ENCODE measurements at regions not wholly inside any gene's neighbourhood (a gene's known extent, or its start where the extent isn't known, plus 50 kb on each side); places are given as distances from the start of the nearest gene placed in this dataset.

GRCh38 chr17:15177343-15177742, 87.8 kb downstream of the PMP22 start:
- DNase-seq, result no peak

DNA sequence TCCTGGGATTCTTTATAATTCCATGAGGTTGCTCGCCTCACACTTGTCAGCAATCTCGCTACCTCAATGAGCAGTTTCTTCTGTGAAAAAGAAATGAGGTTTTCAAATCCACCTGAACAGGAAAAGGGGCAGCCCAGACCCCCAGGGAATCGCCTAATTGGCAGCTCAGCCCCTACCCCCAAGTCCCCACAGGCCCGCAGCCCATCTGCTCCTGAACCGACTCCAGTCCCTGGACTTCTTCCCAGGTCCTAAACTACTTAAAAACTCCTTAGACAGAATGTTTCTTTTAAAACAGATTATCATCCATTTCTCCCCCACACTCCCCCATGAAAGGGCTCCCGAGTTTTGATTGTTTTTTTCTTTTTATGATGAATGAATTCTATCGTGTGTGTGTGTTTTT, 89.8 kb downstream of the PMP22 start:
- no peak for DNase-seq

- no peak for DNase-seq
Measured at GRCh38 chr17:15171167-15172047, 93.7 kb downstream of the PMP22 start.

DNA sequence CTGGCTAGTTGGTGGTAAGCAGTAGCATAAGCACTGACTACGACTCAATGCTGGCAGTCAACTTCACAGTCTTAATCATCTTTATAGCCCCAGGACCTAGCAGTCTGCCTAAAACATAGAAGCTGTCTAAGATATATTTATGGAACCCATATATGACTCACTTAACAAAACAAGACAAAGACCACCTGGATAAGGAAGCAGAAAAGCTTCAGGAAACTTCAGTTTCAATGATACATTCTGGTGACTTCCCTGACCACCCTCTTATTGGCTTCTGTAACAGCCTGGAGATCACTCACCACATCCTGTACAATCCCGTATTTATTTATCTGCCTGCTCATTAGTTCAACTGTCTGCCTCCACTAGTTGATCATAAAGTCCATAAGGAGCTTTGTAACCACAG, 95.5 kb downstream of the PMP22 start:
- no peak for DNase-seq

DNA sequence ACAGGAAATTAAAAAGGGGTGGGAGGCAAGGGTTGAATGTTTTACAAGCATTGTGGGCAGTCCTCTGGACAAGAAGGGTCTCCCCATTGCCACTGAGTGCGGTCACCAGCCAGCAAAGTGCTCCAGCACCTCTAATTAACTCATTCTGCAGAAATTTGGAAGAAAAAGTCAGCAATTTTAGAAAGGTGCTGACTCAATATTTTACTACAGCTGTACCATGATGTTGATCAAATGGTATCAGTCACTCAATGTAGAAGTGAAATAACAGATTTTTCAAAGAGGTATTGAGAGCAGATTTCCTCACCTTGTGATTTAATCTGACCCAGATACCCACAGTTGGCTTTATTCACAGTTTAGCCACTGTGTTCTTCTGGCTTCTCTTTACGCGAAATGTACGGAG, 96.7 kb downstream of the PMP22 start:
- DNase-seq, result no peak

- DNase-seq, result no peak
Measured at GRCh38 chr17:15161395-15161794, 103.7 kb downstream of the PMP22 start.

GRCh38 chr17:15157051-15157450, 108.1 kb downstream of the PMP22 start:
- no peak for DNase-seq

DNA sequence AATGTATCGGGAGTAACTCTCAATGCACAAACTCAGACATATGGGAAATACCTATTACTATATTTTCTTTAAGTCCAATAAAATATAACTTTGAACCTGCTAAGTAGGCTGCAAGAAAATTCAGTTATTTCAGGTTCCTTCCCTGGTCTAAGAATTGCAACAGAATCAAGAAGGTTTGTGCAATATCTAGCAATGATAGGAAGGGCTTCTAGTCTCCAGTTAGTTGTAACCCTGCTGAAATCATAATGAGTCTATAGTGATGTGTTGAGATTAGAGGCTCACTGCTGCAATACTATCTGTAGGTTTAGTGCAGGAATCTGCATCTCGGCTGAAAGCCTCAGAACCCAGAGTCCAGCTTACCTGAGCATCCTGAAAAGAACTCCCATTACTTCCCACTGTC, 110.5 kb downstream of the PMP22 start:
- no peak for DNase-seq

GRCh38 chr17:15145621-15146020, 119.5 kb downstream of the PMP22 start:
- no peak for DNase-seq

GRCh38 chr17:15143524-15143923, 121.6 kb downstream of the PMP22 start:
- no peak for DNase-seq

DNA sequence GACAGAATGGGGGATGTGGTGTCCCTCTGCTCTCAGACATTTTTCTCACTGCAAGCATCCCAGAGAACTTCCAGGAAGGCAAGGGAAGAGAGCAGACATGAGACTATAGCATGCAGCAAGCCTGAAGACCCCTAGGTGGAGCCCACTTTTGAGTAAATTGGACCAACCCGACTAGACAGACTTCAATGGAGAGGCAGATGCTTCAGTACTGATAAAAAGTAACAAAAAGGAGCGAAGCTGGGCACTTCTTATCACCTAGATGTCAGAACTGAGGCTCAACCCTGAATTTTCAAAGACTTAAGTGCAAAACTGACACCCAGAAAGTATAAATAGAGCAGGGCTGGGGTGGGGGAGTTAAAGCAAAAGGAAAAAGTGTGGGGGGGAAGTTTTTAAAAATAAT, 130.8 kb downstream of the PMP22 start:
- no peak for DNase-seq

GRCh38 chr17:15133826-15134225, 131.3 kb downstream of the PMP22 start:
- DNase-seq, result no peak

DNA sequence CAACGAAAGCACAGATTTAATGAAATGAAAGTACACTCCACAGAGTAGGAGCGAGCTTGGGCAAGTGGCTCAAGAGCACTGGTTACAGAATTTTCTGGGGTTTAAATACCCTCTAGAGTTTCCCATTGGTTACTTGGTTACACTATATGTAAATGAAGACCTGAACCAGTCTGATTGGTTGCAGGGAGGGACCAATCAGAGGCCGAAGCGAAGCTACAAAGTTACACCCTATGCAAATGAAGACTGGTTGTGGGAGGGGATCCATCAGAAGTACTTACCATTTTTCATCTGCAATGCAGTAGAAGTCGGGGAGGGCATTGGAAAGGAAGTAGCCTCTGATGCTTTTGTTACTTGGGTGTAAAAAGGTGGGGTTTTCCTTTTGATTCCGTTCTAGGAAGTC, 132.0 kb downstream of the PMP22 start:
- no peak for DNase-seq

DNA sequence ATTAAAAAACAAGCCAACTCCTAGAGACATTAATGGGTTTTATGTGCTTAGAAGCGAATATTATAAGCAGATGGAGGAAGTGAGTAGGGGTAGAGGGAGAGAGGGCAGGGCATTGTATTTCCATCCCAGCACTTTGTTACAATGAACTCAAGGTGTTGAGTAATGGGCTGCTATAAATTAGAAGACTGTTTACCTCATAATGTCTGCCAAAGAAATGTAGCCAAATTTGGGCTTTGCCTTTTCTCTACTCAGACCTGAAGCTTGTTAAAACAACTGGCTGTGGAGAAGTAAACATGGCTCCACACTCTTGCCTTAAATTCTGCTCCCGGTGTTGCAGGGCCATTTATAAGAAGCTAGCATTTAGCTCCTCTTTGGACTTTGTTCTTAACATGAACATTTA, 134.7 kb downstream of the PMP22 start:
- DNase-seq, result no peak

DNA sequence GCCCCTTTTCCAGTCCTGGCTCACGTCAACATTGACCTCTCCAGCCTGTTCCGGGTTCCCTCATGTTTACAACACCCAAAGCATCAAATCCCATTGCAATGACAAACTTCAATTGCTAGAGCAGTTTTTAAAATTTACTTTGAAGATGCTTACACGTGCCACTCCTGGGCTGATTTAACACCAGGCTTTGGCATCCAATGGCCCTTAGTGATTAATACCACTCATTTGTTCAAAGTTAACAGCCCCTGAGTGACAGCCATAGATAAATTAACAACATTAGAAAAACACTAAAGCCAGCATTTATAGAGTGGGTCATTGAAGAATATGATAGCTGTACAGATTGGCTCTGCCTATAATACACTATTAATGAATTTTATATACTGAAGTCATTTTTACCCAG, 135.1 kb downstream of the PMP22 start:
- no peak for DNase-seq

DNA sequence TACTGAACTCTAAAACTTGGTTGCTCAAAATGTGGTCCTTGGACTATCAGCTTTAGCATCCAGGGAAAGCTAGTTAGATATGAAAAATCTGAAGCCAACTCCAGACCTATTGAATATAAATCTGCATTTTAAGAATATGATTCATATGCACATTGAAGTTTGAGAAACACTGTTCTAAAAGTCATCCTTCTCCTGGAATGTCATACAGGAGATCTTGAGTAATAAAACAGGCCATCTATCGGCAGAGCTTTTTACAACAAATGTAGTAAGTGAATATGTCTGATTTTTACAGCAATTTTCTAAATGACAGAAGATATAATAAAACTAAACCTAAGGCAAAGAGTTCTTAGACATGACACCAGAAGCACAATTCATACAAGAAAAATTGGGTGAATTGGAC, 140.4 kb downstream of the PMP22 start:
- DNase-seq, result no peak

DNA sequence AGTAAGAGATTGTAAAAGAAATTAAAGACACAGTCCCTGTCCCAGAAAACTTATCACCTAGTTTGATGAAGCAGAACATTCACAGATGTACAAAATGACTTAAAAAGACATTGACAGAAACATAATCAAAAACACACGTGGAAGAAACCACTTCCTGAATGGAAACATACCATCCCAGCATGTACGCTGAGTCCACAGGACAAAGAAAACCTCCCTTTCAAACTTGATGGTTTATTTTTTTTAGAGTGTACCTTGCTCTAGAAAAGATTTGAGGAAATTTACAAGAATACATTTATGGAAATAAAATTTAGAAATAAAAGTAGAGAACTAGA, 140.9 kb downstream of the PMP22 start:
- DNase-seq, result no peak

GRCh38 chr17:15123593-15124263, 141.4 kb downstream of the PMP22 start:
- no peak for DNase-seq

GRCh38 chr17:15122857-15123256, 142.3 kb downstream of the PMP22 start:
- DNase-seq, result no peak

DNA sequence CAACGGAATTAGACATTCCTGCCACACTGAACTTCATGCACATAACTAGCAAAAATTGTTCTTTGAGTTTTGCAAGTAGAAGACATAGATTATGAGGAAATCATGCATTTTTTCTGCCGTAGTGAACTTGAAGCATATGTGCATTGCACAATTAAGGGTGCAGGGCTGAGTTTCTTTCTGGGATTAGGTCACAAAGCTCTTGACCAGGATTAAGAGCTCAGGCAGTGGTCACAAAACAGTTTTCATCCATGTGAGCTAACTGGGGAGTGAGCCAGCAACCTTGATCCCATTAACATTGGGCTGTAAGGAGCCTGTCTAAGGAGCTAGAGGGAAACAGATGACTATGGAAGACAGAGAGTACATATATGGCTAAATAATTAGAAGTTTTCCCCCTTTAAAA, 143.7 kb downstream of the PMP22 start:
- DNase-seq, result no peak

DNA sequence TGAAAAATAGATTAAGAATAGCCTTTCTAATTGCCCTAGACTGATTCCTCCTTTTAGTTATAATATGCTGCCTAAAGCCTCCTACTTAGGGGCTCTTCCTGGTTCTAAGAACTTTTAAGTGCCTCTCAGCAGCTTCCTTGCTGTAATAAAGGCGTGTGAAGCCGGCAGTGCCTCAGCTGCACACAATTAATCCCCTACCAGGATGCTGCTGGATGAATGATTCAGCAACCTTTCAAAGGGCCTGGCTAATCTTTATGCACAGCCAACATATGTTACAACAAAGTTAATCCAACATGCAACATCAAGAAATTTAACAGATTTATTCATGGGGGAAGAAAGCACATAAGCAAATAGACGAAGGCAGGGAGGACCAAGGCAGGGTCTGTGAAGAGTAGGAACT, 145.2 kb downstream of the PMP22 start:
- no peak for DNase-seq

- no peak for DNase-seq
Measured at GRCh38 chr17:15117239-15117638, 147.9 kb downstream of the PMP22 start.

DNA sequence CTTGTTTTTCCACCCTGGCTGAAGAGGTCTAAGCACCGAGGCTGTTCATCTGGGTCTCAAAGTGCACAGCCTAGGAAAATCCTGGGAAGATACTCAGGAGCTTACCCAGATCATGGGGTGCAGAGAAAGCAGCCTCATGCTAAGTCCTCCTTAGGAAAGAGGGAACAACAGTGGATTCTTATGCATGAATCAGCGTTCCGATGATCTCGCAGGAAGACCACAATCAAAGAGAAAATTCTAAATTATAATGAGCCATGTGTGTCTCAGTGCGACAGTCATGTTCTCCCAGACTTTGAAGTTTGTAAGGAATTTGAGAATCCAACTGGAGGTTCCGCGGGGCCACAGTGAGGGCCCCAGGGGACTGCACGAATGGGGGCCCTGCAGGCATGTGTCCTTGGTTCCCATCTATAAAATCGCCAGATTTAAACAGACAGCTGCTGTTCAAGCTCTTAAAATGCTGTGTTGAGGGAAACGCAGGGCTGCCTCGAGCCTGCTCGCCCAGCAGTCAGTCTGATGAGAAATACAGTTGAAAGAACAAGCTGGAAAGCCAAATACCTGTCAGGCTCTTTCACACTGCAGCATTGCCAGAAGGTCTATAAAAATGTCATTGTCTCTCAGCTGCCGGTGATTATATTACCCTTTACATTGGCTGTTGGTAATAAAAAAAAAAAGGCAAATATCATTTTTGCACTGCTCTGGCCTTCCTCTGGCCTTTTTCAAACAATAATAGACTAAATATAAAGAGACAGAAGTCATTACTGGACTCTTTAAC, 152.1 kb downstream of the PMP22 start:
- no peak for DNase-seq

GRCh38 chr17:15109608-15110007, 155.5 kb downstream of the PMP22 start:
- no peak for DNase-seq

All from NCI-H1694 treated with DMSO at 0.1 percent for 48 hours (cell line).